Stimulated activated CD4-positive, alpha-beta T cell treated with anti-CD3 and anti-CD28 coated beads, Interleukin-15, amount 100 ng/mL, for 48 hours (primary cell): ENCODE measurements at regions not wholly inside any gene's neighbourhood (a gene's known extent, or its start where the extent isn't known, plus 50 kb on each side); places are given as distances from the start of the nearest gene placed in this dataset.
"Not testable (repeated sequence)": the region's sequence is repeated elsewhere in the genome, so short reads cannot be mapped to it uniquely, and the experiment has no call there.

Source experiments
- DNase-seq, 2 donors: peaks; one replicate each; pipeline ENCODE4 v3.0.0-alpha.2; 2020; ENCODE audit warnings: low read depth in 2 of 2

GRCh38 chr9:19875291-19875920, 86.6 kb upstream of the SLC24A2 start:
- DNase-seq, result no peak

- not testable (repeated sequence) for DNase-seq
Observed at GRCh38 chr9:19873188-19873587, 84.4 kb upstream of the SLC24A2 start.

- no peak for DNase-seq
Observed at GRCh38 chr9:19870988-19871387, 82.2 kb upstream of the SLC24A2 start.

GRCh38 chr9:19840953-19841352, 52.1 kb upstream of the SLC24A2 start:
- no peak for DNase-seq
